ENCODE measurements at regions not wholly inside any gene's neighbourhood (a gene's known extent, or its start where the extent isn't known, plus 50 kb on each side); places are given as distances from the start of the nearest gene placed in this dataset.
"Not testable (repeated sequence)": the region's sequence is repeated elsewhere in the genome, so short reads cannot be mapped to it uniquely, and the experiment has no call there.

GRCh38 chr17:22322893-22323550, 630.7 kb downstream of the KCNJ18 start:
- H4K20me1 ChIP-seq (ENCODE audit: insufficient read depth); H2AFZ ChIP-seq (ENCODE audit: low read depth, low read length, poor library complexity, severe bottlenecking); H3K27me3 ChIP-seq (ENCODE audit: insufficient read depth, low read length); H3K4me3 ChIP-seq (replicated peaks in 1 of 2; ENCODE audit: low read depth in 1 of 2, low read length in 2 of 2); H3K9me3 ChIP-seq (ENCODE audit: control insufficient read depth in 1 of 2, insufficient read depth in 1 of 2, low read depth in 1 of 2, low read length in 2 of 2); CTCF ChIA-PET; ATAC-seq; H3K9ac ChIP-seq (ENCODE audit: low read length); H3K4me2 ChIP-seq (ENCODE audit: low read length); H3K4me1 ChIP-seq (ENCODE audit: control insufficient read depth in 1 of 2, insufficient read depth in 2 of 2, low read length in 2 of 2); H3K27ac ChIP-seq (ENCODE audit: low read depth, low read length); intact Hi-C loops (cut with micrococcal nuclease); H3K79me2 ChIP-seq (ENCODE audit: insufficient read depth, low read length); RAD21 ChIA-PET (ENCODE audit: low non-redundant PET in 1 of 2, low total read pairs in 2 of 2, uncharacterized antibody in 2 of 2, unreplicated experiment in 2 of 2); H3K36me3 ChIP-seq (ENCODE audit: control insufficient read depth in 1 of 2, insufficient read depth in 2 of 2, low read length in 2 of 2); H3K9me2 ChIP-seq (ENCODE audit: insufficient read depth); BruUV-seq (replicated peaks); DNase-seq (ENCODE audit: low read depth, low spot score); POLR2A ChIA-PET: not testable (repeated sequence)

DNA sequence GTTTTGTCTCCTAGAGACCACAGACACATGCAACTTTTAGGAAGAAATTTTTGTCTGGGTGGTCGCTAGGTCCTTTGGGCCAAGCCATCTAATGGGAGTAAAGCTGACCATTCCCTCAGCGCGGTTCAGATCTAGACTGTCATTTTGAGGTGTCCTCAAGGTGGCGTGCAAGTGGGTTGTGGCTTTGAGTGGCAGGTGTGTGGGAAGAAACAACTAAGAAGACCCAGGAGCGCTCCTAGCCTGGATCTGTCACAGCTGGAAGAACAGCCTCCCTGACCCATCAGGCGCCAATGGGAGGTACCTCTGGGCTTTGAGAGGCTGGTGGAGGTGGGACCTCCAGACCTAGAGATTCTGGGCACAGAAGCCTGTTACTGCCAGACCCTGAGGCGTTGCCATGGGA, 645.1 kb downstream of the KCNJ18 start:
- ChIA-PET RAD21 (ENCODE audit: low non-redundant PET in 1 of 2, low total read pairs in 2 of 2, uncharacterized antibody in 2 of 2, unreplicated experiment in 2 of 2) (no interaction called here), POLR2A (no interaction called here), CTCF (no interaction called here)
- H3K4me2 ChIP-seq (ENCODE audit: low read length) = no peak overlapping the region
- H3K79me2 ChIP-seq (ENCODE audit: insufficient read depth, low read length) = no peaks in the 10 kb centered on the region
- H3K9me2 ChIP-seq (ENCODE audit: insufficient read depth) = no peaks in the 10 kb centered on the region
- H3K27me3 ChIP-seq (ENCODE audit: insufficient read depth, low read length) = no peaks in the 10 kb centered on the region
- no peaks in the 10 kb centered on the region for H3K36me3 ChIP-seq (ENCODE audit: control insufficient read depth in 1 of 2, insufficient read depth in 2 of 2, low read length in 2 of 2)
- no peak overlapping the region for H2AFZ ChIP-seq (ENCODE audit: low read depth, low read length, poor library complexity, severe bottlenecking)
- no peaks in the 10 kb centered on the region for H3K9me3 ChIP-seq (ENCODE audit: control insufficient read depth in 1 of 2, insufficient read depth in 1 of 2, low read depth in 1 of 2, low read length in 2 of 2)
- H3K4me1 ChIP-seq (ENCODE audit: control insufficient read depth in 1 of 2, insufficient read depth in 2 of 2, low read length in 2 of 2) = no peaks in the 10 kb centered on the region
- H3K9ac ChIP-seq (ENCODE audit: low read length) = no peak overlapping the region
- ATAC-seq (no peak), DNase-seq (ENCODE audit: low read depth, low spot score) (no peak)
- no peaks in the 10 kb centered on the region for H4K20me1 ChIP-seq (ENCODE audit: insufficient read depth)
- BruUV-seq (replicated peaks) = no TSS peak
- H3K27ac ChIP-seq (ENCODE audit: low read depth, low read length) = no peak overlapping the region
- intact Hi-C loops (cut with micrococcal nuclease) = no loop called here
- H3K4me3 ChIP-seq (replicated peaks in 1 of 2; ENCODE audit: low read depth in 1 of 2, low read length in 2 of 2) = no peak overlapping the region
- TF ChIP-seq ATF3 (IDR thresholded peaks at IDR 0.05) (no peak), ZNF274 (IDR thresholded peaks at IDR 0.05; ENCODE audit: low read depth, low read length) (no peak), SRF (IDR thresholded peaks at IDR 0.05; ENCODE audit: low read depth) (no peak), CEBPB (IDR thresholded peaks at IDR 0.05; ENCODE audit: low read depth) (no peak), EZH2phosphoT487 (IDR thresholded peaks at IDR 0.05; ENCODE audit: borderline replicate concordance) (no peak), JUND (IDR thresholded peaks at IDR 0.05) (no peak), FOSL1 (IDR thresholded peaks at IDR 0.05; ENCODE audit: low read depth) (no peak), SIN3A (IDR thresholded peaks at IDR 0.05; ENCODE audit: low read depth) (no peak), ZBTB33 (IDR thresholded peaks at IDR 0.05; ENCODE audit: extremely low read depth, insufficient replicate concordance, low read length) (no peak), EZH2 (IDR thresholded peaks at IDR 0.05) (no peak), EGR1 (IDR thresholded peaks at IDR 0.05; ENCODE audit: low read depth) (no peak), POLR2A (IDR thresholded peaks at IDR 0.05; ENCODE audit: borderline replicate concordance, extremely low read depth, insufficient read depth, insufficient read length) (no peak), ELF1 (IDR thresholded peaks at IDR 0.05; ENCODE audit: borderline replicate concordance, low read depth) (no peak), SP1 (IDR thresholded peaks at IDR 0.05; ENCODE audit: low read depth) (no peak), REST (IDR thresholded peaks at IDR 0.05; ENCODE audit: low read depth) (no peak)

Data from HCT116 (cell line).